Skeletal muscle tissue (tissue), 3 donors: ENCODE measurements at regions not wholly inside any gene's neighbourhood (a gene's known extent, or its start where the extent isn't known, plus 50 kb on each side); places are given as distances from the start of the nearest gene placed in this dataset.
A peak's percentile ranks its signal among the peaks of the same experiment; 100 is the strongest.
"Not testable (repeated sequence)": the region's sequence is repeated elsewhere in the genome, so short reads cannot be mapped to it uniquely, and the experiment has no call there.

Source experiments
- H3K27ac ChIP-seq: one replicate; pipeline ENCODE4 v1.7.0; 2013; ENCODE audit warnings: mild to moderate bottlenecking, low read depth, low read length, inconsistent platforms
- H3K27me3 ChIP-seq, 3 donors: one replicate each; pipeline ENCODE4 v1.7.0; 2013; ENCODE audit warnings: low read length in 3 of 3; ENCODE audit not compliant: control insufficient read depth in 3 of 3, insufficient read depth in 3 of 3
- H3K36me3 ChIP-seq, 3 donors: one replicate each; pipeline ENCODE4 v1.7.0; 2013; ENCODE audit warnings: low read length in 3 of 3; ENCODE audit not compliant: control insufficient read depth in 3 of 3, insufficient read depth in 3 of 3
- H3K4me1 ChIP-seq, 3 donors: one replicate each; pipeline ENCODE4 v1.7.0; 2013; ENCODE audit warnings: low read length in 3 of 3, mild to moderate bottlenecking in 3 of 3; ENCODE audit not compliant: control insufficient read depth in 3 of 3, insufficient read depth in 3 of 3
- H3K4me3 ChIP-seq, 3 donors: one replicate each; pipeline ENCODE4 v1.7.0; 2013; ENCODE audit warnings: low read length in 3 of 3
- H3K9ac ChIP-seq, 3 donors: one replicate each; pipeline ENCODE4 v1.7.0; 2013; ENCODE audit warnings: low read length in 3 of 3, mild to moderate bottlenecking in 3 of 3, moderate library complexity in 2 of 3, low read depth in 1 of 3
- H3K9me3 ChIP-seq, 3 donors: one replicate each; pipeline ENCODE4 v1.7.0; 2013; ENCODE audit warnings: low read length in 3 of 3; ENCODE audit not compliant: control insufficient read depth in 3 of 3
- donor health status: Osteomylitis.

- Histone ChIP-seq H3K9me3 (no peaks in the 10 kb centered on the region), H3K27me3 (no peaks in the 10 kb centered on the region), H3K36me3 (no peaks in the 10 kb centered on the region), H3K27ac (no peak overlapping the region), H3K9ac (no peak overlapping the region), H3K4me1 (no peaks in the 10 kb centered on the region), H3K4me3 (no peak overlapping the region)
These were observed 153.7 kb upstream of the SERTAD2 start for GRCh38 chr2:64807417-64807816.

GRCh38 chr2:64808092-64808491 is 154.4 kb upstream of the SERTAD2 start:
- Histone ChIP-seq H3K27ac (no peak overlapping the region), H3K4me1 (no peaks in the 10 kb centered on the region), H3K9me3 (no peaks in the 10 kb centered on the region), H3K36me3 (no peaks in the 10 kb centered on the region), H3K9ac (no peak overlapping the region), H3K4me3 (no peak overlapping the region), H3K27me3 (no peaks in the 10 kb centered on the region)

- H3K27me3 ChIP-seq: no peaks in the 10 kb centered on the region
- H3K9me3 ChIP-seq: no peaks in the 10 kb centered on the region
- no peak overlapping the region for H3K4me3 ChIP-seq
- no peak overlapping the region for H3K9ac ChIP-seq
- no peaks in the 10 kb centered on the region for H3K4me1 ChIP-seq
- no peaks in the 10 kb centered on the region for H3K36me3 ChIP-seq
- no peak overlapping the region for H3K27ac ChIP-seq
These were observed 155.0 kb upstream of the SERTAD2 start for GRCh38 chr2:64808754-64809153.

DNA sequence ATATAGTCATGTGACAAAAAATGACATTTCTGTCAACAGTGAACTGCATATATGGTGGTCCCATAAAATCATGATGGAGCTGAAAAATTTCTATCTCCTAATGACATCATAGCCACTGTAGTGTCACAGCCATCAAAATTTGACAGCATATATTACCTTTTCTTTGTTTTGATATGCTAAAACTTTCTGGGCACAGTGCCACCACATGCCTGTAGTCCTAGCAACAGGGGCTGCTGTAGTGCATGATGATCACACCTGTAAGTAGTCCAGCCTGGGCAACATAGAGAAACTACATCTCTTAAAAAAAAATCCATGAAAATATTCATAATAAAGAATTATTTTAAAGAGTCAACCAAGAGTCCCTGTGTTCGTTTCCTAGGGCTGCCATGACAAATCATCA is 155.5 kb upstream of the SERTAD2 start:
- no peaks in the 10 kb centered on the region for H3K4me1 ChIP-seq
- H3K27me3 ChIP-seq: no peaks in the 10 kb centered on the region
- H3K27ac ChIP-seq: no peak overlapping the region
- no peak overlapping the region for H3K9ac ChIP-seq
- H3K36me3 ChIP-seq: no peaks in the 10 kb centered on the region
- H3K4me3 ChIP-seq: no peak overlapping the region
- H3K9me3 ChIP-seq: no peaks in the 10 kb centered on the region

GRCh38 chr2:64812285-64812684 is 158.6 kb upstream of the SERTAD2 start:
- Histone ChIP-seq H3K9ac (no peak overlapping the region), H3K4me3 (no peak overlapping the region), H3K9me3 (no peaks in the 10 kb centered on the region), H3K27me3 (no peaks in the 10 kb centered on the region), H3K36me3 (no peaks in the 10 kb centered on the region), H3K4me1 (no peaks in the 10 kb centered on the region), H3K27ac (no peak overlapping the region)

DNA sequence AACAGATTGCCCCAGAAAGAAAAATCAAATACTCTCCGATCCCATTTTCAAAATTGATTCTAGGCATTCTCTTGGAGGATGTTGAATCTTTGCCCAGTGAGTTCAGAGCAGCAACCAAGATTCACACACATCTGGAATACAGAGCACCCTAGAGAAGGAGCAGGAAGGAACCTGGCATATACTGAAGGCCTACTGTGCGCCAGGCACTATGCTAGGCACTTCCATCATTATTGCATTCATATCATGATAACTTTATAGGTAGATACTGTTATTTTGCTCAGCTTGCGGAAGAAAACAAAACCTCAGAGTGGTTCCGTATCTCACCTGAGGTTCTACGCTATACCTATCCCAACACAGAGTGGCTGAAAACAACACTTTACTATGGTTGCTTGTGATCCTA is 160.3 kb upstream of the SERTAD2 start:
- H3K4me3 ChIP-seq: no peak overlapping the region
- H3K27ac ChIP-seq: no peak overlapping the region
- H3K27me3 ChIP-seq: no peaks in the 10 kb centered on the region
- no peak overlapping the region for H3K9ac ChIP-seq
- no peaks in the 10 kb centered on the region for H3K4me1 ChIP-seq
- H3K9me3 ChIP-seq: no peaks in the 10 kb centered on the region
- H3K36me3 ChIP-seq: no peaks in the 10 kb centered on the region

DNA sequence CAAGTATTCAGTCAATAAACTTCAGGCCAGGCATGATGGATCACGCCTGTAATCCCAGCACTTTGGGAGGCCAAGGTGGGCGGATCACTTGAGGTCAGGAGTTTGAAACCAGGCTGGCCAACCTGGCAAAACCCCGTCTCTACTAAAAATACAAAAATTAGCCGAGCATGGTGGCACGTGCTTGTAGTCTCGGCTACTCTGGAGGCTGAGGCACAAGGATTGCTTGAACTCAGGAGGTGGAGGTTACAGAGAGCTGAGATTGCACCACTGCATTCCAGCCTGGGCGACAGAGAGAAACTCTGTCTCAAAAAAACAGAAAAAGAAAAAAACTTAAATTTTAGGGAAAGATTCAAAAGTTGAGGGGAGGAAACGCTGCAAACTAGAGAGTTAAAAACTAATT is 162.8 kb upstream of the SERTAD2 start:
- H3K27me3 ChIP-seq, H3K9me3 ChIP-seq, H3K4me3 ChIP-seq, H3K4me1 ChIP-seq, H3K9ac ChIP-seq, H3K36me3 ChIP-seq, H3K27ac ChIP-seq: not testable (repeated sequence)

- H3K27me3 ChIP-seq: no peaks in the 10 kb centered on the region
- no peaks in the 10 kb centered on the region for H3K4me1 ChIP-seq
- no peaks in the 10 kb centered on the region for H3K9me3 ChIP-seq
- H3K36me3 ChIP-seq: no peaks in the 10 kb centered on the region
- H3K27ac ChIP-seq: no peak overlapping the region
- no peak overlapping the region for H3K4me3 ChIP-seq
- H3K9ac ChIP-seq: no peak overlapping the region
These were observed 163.7 kb upstream of the SERTAD2 start for GRCh38 chr2:64817453-64817852.

- Histone ChIP-seq H3K27me3 (no peaks in the 10 kb centered on the region), H3K4me3 (no peak overlapping the region), H3K9me3 (no peaks in the 10 kb centered on the region), H3K4me1 (no peaks in the 10 kb centered on the region), H3K27ac (no peak overlapping the region), H3K9ac (no peak overlapping the region), H3K36me3 (no peaks in the 10 kb centered on the region)
These were observed 164.9 kb upstream of the SERTAD2 start for GRCh38 chr2:64818664-64819060.

GRCh38 chr2:64819361-64819760 is 165.6 kb upstream of the SERTAD2 start:
- H3K27ac ChIP-seq: peak overlapping the region; percentile 13
- no peak overlapping the region for H3K4me3 ChIP-seq
- H3K27me3 ChIP-seq: no peaks in the 10 kb centered on the region
- no peaks in the 10 kb centered on the region for H3K9me3 ChIP-seq
- no peak overlapping the region for H3K9ac ChIP-seq
- H3K36me3 ChIP-seq: no peaks in the 10 kb centered on the region
- H3K4me1 ChIP-seq: no peaks in the 10 kb centered on the region
